Keratinocyte (primary cell): ENCODE measurements at regions not wholly inside any gene's neighbourhood (a gene's known extent, or its start where the extent isn't known, plus 50 kb on each side); places are given as distances from the start of the nearest gene placed in this dataset.

Experiments used
- DNase-seq: peaks from one replicate; pipeline ENCODE4 v3.0.0-alpha.2; 2011; ENCODE audit warnings: low read depth, missing footprints, low spot score
- FAIRE-seq: peaks from 2 replicates; lab custom pipeline; 2011; peaks lifted over from hg19 to GRCh38; lab: Jason Lieb, UNC
- H2AFZ ChIP-seq: 2 replicates; pipeline ENCODE4 v1.6.0; 2012; ENCODE audit warnings: low read length, control low read depth, inconsistent platforms; ENCODE audit not compliant: control insufficient read depth
- H3K27ac ChIP-seq: 2 replicates; pipeline ENCODE4 v1.5.1; 2011; ENCODE audit warnings: low read length; ENCODE audit not compliant: control insufficient read depth, insufficient read depth
- H3K27me3 ChIP-seq: 3 replicates; pipeline ENCODE4 v1.6.0; 2011; ENCODE audit warnings: low read length; ENCODE audit not compliant: control insufficient read depth, insufficient read depth; ENCODE audit errors: extremely low read depth
- H3K36me3 ChIP-seq, 2 experiments: 2 replicates in 1 of 2; 3 replicates in 1 of 2; pipeline ENCODE4 v1.5.1; 2011; ENCODE audit warnings: low read length in 2 of 2, mild to moderate bottlenecking in 1 of 2; ENCODE audit not compliant: control insufficient read depth in 2 of 2, insufficient read depth in 2 of 2; ENCODE audit errors: extremely low read depth in 1 of 2
- H3K4me1 ChIP-seq: 3 replicates; pipeline ENCODE4 v1.5.1; 2011; ENCODE audit warnings: low read length; ENCODE audit not compliant: control insufficient read depth, insufficient read depth; ENCODE audit errors: extremely low read depth
- H3K4me2 ChIP-seq: 3 replicates; pipeline ENCODE4 v1.6.0; 2011; ENCODE audit warnings: low read depth, low read length; ENCODE audit not compliant: control insufficient read depth, insufficient read depth; ENCODE audit errors: extremely low read depth
- H3K4me3 ChIP-seq, 3 experiments: fragments of 200-600 bp in 1 of 3; sonication (generic) in 1 of 3; 2 replicates in 2 of 3; 3 replicates in 1 of 3; pipeline ENCODE4 v1.5.1; 2011 to 2016; ENCODE audit warnings: low read length in 3 of 3, mild to moderate bottlenecking in 3 of 3, control low read depth in 2 of 3, inconsistent platforms in 1 of 3, low read depth in 1 of 3, mixed read lengths in 1 of 3, mixed run types in 1 of 3, moderate library complexity in 1 of 3; ENCODE audit not compliant: control insufficient read depth in 2 of 3, insufficient read depth in 2 of 3; ENCODE audit errors: extremely low read depth in 1 of 3
- H3K79me2 ChIP-seq: 2 replicates; pipeline ENCODE4 v1.6.0; 2012; ENCODE audit warnings: low read length; ENCODE audit not compliant: control insufficient read depth, insufficient read depth
- H3K9ac ChIP-seq: 3 replicates; pipeline ENCODE4 v1.6.0; 2011; ENCODE audit warnings: low read length; ENCODE audit not compliant: control insufficient read depth, insufficient read depth; ENCODE audit errors: extremely low read depth
- H3K9me1 ChIP-seq: 3 replicates; pipeline ENCODE4 v1.6.0; 2011; ENCODE audit warnings: low read length; ENCODE audit not compliant: control insufficient read depth, insufficient read depth; ENCODE audit errors: extremely low read depth
- H3K9me3 ChIP-seq: 2 replicates; pipeline ENCODE4 v1.5.1; 2012; ENCODE audit warnings: low read depth, low read length; ENCODE audit not compliant: control insufficient read depth
- H4K20me1 ChIP-seq: 3 replicates; pipeline ENCODE4 v1.6.0; 2011; ENCODE audit warnings: low read length; ENCODE audit not compliant: control insufficient read depth, insufficient read depth; ENCODE audit errors: extremely low read depth
- EZH2 ChIP-seq: IDR thresholded peaks from one replicate; pipeline ENCODE4 v1.6.1; 2012; ENCODE audit warnings: inconsistent platforms, mild to moderate bottlenecking, low read length, moderate library complexity
- dilution Hi-C: fragments of 300-500 bp; cut with MboI; formaldehyde crosslinking; loops from one replicate; pipeline ENCODE4 v1.7.0; 2020; ENCODE audit warnings: low sequenced_read_pairs; ENCODE audit not compliant: extremely low pct_ligation_motif_present
- TF ChIP-seq, protein P1 (sequence below), 3 experiments: IDR thresholded peaks in 1 of 3; conservative IDR thresholded peaks in 1 of 3; optimal IDR thresholded peaks in 1 of 3; 2 replicates in 2 of 3; 3 replicates in 1 of 3; pipeline versions ENCODE3 to v1.5.1; 2011; ENCODE audit warnings: low read length in 3 of 3, mild to moderate bottlenecking in 3 of 3, moderate library complexity in 2 of 3, control low read depth in 1 of 3, inconsistent platforms in 1 of 3; ENCODE audit not compliant: insufficient read depth in 2 of 3; ENCODE audit errors: extremely low read depth in 1 of 3

DNA sequence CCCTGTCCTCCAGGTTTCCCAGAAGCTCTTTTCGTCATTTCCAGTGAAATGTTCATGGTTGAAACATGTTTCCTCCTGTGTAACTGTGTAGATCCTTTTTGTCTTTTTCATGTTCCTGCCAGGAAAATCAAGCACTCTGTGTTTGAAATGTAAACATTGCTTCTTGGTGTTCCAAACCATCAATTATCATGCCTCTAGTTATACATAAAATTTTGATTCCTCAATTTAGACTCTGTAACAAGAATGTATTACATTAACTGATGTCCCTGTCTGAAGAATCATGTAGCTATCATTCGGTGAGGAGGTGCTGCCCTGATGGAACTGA lies 546.3 kb upstream of the CITED2 start:
- Histone ChIP-seq H3K4me3 (no peak overlapping the region), H3K27me3 (no peaks in the 10 kb centered on the region), H3K36me3 (no peaks in the 10 kb centered on the region), H4K20me1 (no peaks in the 10 kb centered on the region), H3K79me2 (no peaks in the 10 kb centered on the region), H3K4me2 (no peak overlapping the region), H3K9me1 (no peaks in the 10 kb centered on the region), H3K9me3 (no peaks in the 10 kb centered on the region), H3K9ac (no peak overlapping the region), H3K27ac (no peak overlapping the region), H3K4me1 (no peaks in the 10 kb centered on the region), H2AFZ (no peak overlapping the region)
- dilution Hi-C loops = no loop called here
- FAIRE-seq (no peak), DNase-seq (no peak)
- TF ChIP-seq, protein P1, sequence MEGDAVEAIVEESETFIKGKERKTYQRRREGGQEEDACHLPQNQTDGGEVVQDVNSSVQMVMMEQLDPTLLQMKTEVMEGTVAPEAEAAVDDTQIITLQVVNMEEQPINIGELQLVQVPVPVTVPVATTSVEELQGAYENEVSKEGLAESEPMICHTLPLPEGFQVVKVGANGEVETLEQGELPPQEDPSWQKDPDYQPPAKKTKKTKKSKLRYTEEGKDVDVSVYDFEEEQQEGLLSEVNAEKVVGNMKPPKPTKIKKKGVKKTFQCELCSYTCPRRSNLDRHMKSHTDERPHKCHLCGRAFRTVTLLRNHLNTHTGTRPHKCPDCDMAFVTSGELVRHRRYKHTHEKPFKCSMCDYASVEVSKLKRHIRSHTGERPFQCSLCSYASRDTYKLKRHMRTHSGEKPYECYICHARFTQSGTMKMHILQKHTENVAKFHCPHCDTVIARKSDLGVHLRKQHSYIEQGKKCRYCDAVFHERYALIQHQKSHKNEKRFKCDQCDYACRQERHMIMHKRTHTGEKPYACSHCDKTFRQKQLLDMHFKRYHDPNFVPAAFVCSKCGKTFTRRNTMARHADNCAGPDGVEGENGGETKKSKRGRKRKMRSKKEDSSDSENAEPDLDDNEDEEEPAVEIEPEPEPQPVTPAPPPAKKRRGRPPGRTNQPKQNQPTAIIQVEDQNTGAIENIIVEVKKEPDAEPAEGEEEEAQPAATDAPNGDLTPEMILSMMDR (optimal IDR thresholded peaks at IDR 0.05 in 1 of 3, IDR thresholded peaks at IDR 0.05 in 1 of 3, conservative IDR thresholded peaks at IDR 0.05 in 1 of 3; ENCODE audit: extremely low read depth in 1 of 3, insufficient read depth in 2 of 3, low read length in 3 of 3) = no peak
- no peak for TF ChIP-seq EZH2

- Histone ChIP-seq H4K20me1 (no peaks in the 10 kb centered on the region), H3K9me3 (no peaks in the 10 kb centered on the region), H3K36me3 (no peaks in the 10 kb centered on the region), H3K79me2 (no peaks in the 10 kb centered on the region), H3K4me3 (no peak overlapping the region), H3K9me1 (no peaks in the 10 kb centered on the region), H3K4me1 (no peaks in the 10 kb centered on the region), H3K9ac (no peak overlapping the region), H2AFZ (no peak overlapping the region), H3K4me2 (no peak overlapping the region), H3K27ac (no peak overlapping the region), H3K27me3 (no peaks in the 10 kb centered on the region)
- TF ChIP-seq, protein P1 (optimal IDR thresholded peaks at IDR 0.05 in 1 of 3, IDR thresholded peaks at IDR 0.05 in 1 of 3, conservative IDR thresholded peaks at IDR 0.05 in 1 of 3; ENCODE audit: extremely low read depth in 1 of 3, insufficient read depth in 2 of 3, low read length in 3 of 3) = no peak
- TF ChIP-seq EZH2 = no peak
- dilution Hi-C loops = no loop called here
- FAIRE-seq = no peak
- DNase-seq = no peak
Measured at GRCh38 chr6:139920027-139920775, 545.8 kb upstream of the CITED2 start.
